ENCODE measurements at regions not wholly inside any gene's neighbourhood (a gene's known extent, or its start where the extent isn't known, plus 50 kb on each side); places are given as distances from the start of the nearest gene placed in this dataset.

GRCh38 chr11:111444040-111444439 lies 65.0 kb upstream of the POU2AF1 start:
- DNase-seq, result no peak

GRCh38 chr11:111443640-111444039 lies 64.6 kb upstream of the POU2AF1 start:
- DNase-seq, result no peak

DNA sequence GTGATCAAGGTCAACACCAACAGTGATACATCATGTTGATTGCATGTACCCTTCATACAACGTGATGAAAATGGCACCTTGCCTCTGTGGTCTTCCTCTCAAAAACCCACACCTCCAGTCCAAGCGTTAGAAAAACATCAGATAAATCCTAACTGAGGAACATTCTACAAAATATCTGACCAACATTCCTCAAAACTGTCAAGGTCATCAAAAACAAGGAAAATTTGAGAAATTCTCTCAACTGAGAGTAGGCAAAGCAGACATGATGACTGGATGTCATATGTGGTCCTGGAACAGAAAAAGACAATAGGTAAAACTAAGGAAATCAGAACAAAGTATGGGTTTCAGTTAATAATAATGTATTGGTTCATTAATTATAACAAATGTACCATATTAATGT lies 64.0 kb upstream of the POU2AF1 start:
- DNase-seq, result no peak

- DNase-seq, result peak; percentile 32
Measured at GRCh38 chr11:111441443-111441842, 62.4 kb upstream of the POU2AF1 start.

DNA sequence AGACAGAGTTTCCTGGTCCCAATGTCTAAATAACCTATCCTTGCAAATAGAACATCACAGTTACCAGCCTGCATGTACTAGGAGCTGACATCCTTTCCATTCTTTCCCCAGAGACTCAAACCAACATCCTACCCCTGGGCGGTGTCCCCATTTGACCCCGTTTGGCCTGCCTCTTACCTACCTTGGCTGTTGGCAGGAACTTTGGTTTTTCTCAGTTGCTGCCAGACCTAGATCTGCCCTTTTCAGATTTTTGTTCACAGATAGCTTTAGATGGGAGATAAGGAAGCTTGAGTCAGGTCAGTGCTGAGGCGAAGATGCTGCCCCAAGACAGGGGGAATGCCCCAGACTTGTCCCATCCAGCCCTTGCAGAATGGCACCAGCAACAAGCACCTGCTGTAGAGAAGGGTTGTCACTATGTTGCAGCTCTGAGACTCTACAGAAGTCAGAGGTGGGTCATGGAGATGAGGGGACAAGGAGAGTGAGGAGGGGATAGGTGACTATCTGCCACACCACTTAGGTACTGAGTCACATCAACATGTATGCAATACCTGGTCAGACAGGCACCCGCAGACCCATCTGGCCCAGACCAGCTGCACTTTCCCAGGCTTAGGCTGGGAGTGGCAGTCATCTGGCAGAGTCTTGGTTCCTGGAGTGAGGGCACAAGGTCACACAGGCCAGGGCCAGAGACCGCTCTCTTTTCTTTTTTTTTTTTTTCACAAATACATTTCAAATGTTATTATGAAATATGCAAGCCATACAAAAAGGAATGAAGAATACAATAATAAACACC lies 61.5 kb upstream of the POU2AF1 start:
- DNase-seq, result no peak

GRCh38 chr11:111439901-111440300 lies 60.8 kb upstream of the POU2AF1 start:
- DNase-seq, result no peak

GRCh38 chr11:111438846-111439520 lies 59.9 kb upstream of the POU2AF1 start:
- DNase-seq, result no peak

DNA sequence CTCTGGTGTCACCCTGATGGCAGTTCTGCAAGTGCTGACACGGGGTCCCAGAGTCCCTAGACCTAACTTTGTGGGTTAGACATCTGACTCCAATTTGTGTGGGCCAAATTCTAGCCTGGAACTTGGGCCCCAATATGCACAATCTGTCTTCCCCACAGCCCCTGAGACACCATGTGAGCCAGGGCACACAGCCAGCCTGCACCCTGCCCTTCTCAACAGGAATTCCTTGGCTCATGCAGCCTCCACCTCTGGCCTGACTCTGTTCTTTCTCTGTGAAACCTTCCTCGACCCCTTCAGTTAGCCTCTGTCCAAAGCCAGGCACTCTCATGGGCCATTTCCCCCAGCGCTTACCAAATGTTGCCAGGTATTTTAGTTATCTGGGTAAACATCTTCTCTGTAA lies 59.1 kb upstream of the POU2AF1 start:
- DNase-seq, result no peak

DNA sequence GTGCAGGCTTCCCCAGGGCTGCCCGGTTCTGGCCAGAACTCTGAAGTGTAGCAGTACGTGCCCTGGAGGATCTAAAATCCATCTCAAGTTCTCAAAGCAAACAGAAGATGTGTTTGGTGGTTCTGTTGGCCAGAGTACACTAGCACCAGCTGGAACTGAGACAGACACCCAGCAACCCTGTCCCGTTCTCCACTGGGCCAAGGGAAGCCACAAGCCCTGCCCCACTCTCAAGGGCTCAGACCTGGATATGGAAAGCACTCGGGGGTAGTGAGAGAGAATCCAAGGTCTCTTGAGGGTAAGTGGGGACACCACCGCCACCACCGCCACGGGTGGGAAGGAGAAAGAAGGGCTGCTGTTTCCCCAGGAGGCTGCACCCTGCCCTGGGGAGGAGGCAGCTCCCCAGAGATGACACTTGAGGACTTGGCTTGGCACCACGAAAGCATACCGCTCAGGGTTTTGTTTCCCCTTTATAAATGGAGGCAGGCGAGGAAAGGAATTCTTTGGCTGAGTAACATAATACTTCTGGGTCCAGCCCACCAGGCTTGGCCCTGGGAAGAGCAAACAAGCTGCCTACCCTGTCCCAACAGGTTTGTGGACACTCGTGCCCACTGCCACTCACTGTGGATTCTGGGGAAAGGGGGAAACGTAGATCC lies 56.1 kb upstream of the POU2AF1 start:
- DNase-seq, result no peak

DNA sequence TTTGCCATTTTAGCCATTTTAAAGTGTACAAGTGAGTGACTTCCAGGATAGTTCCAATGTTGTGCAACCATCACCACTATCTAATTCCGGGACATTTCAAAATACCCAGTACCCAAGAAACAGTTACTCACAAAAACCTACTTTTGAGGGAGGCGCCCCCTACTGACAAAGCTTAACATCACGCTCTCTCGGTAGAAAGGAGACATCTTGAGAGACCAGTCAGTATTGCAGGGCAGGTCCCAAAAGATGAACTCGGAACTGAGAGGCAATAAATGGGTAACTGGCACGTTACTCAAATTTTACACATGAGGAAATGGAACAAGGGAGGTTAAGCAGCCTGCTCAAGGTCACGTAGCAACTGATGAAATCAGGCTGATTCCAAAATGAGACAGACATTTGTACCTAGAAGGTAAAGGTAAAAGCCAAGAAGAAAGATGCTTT lies 50.0 kb upstream of the POU2AF1 start:
- peak; percentile 57 for DNase-seq

All from fibroblast of skin of right biceps (primary cell).